HG02588 (cell line): ENCODE measurements at regions not wholly inside any gene's neighbourhood (a gene's known extent, or its start where the extent isn't known, plus 50 kb on each side); places are given as distances from the start of the nearest gene placed in this dataset.

Source experiments
- ATAC-seq: cut with Tn5 transposase; IDR thresholded peaks from one replicate; pipeline ENCODE4 v1.9.1; 2021; ENCODE audit warnings: mild to moderate bottlenecking, moderate library complexity; ENCODE audit not compliant: unreplicated experiment

- no peak for ATAC-seq
Observed at GRCh38 chr1:106459418-106459817, 597.1 kb upstream of the PRMT6 start.

DNA sequence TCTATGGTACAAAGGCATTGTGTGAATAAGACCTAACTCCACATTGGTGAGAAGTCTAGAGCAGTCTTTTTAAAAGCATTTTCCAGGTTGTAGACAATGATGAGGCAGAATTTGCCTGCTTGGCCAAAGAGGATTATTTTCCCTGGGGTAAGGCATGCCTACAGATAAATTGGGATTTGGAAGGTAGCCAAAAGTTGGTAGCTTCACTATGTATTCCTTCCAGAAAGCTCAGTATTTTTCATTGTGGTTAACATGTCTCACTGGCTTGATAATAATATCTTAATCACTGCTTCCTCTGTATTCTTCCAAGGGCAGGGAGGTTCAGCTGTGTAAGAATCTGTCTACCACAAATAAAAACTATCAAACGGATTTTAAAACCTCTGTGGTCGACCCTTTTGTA is 590.8 kb upstream of the PRMT6 start:
- ATAC-seq, result no peak

DNA sequence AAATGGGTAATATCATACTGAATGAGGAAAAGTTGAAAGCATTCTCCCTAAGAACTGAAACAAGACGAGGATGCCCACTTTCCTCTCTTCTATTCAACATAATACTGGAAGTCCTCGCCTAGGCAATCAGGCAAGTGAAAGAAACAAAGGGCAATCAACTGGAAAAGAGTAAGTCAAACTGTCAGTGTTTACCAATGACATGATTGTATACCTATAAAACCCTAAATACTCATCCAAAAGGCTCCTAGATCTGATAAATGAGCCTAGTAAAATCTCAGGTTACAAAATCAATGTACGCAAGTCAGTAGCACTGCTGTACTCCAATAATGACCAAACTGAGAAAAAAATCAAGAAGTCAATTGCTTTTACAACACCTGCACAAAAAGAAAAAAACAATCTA is 575.8 kb upstream of the PRMT6 start:
- no peak for ATAC-seq

GRCh38 chr1:106492880-106493279 is 563.6 kb upstream of the PRMT6 start:
- ATAC-seq, result no peak

DNA sequence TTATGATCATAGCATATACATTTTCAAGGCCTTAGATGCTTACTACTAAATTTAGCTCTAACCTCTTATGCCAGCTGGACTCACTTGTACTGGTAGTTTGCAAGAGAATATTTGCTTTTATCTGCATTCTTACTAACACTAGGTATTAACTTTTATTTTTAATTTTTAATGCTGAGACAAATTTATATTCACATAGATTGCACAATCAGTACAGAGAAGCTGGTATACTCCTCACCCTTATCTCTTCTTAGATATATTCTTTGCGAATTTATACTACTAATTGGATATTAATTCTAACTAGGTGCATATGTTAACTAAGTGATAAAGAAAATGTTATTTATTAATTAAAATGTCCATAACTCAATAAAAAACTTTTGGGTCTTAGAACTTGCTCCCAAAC is 561.8 kb upstream of the PRMT6 start:
- ATAC-seq, result no peak

GRCh38 chr1:106498238-106498637 is 558.2 kb upstream of the PRMT6 start:
- ATAC-seq, result no peak

- no peak for ATAC-seq
Observed at GRCh38 chr1:106502659-106503058, 553.8 kb upstream of the PRMT6 start.

DNA sequence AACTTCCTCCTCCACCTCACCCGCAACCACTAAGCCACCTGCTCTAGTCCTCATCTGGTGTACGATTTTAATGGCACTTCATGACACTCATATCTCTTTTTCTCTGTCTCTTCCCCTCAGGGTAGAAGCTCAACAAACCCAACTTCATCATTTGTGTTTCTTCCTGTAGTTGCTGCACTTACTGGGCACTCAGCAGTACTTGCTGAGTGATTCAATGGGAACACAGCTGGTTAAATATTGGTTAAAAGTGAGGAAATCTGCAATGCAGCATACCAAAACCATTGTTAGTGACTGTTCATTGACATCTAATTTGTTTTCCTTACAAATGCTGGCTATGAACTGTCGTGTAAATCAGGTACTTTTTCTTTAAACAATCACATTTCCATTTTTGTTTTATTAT is 541.1 kb upstream of the PRMT6 start:
- no peak for ATAC-seq

GRCh38 chr1:106517224-106517623 is 539.2 kb upstream of the PRMT6 start:
- no peak for ATAC-seq

GRCh38 chr1:106523497-106523896 is 533.0 kb upstream of the PRMT6 start:
- ATAC-seq, result no peak

- no peak for ATAC-seq
Observed at GRCh38 chr1:106524631-106525030, 531.8 kb upstream of the PRMT6 start.

DNA sequence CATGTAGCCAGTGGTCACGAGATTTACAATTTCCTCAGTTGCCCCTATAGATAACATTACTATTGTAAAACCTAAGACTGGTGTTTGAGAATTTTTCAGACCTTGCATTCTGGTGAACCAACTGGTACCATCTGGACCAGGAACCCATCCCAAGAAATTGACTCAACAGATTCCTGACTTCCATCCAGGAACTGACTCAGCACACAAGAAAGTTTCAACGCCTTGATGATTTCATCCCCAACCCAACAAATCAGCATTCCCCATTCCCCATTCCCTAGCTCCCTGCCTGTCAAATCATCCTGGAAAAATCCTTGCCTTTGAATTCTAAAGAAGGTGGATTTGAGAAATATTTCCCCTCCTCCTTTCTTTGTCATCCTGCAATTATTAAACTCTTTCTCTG is 529.8 kb upstream of the PRMT6 start:
- no peak for ATAC-seq

DNA sequence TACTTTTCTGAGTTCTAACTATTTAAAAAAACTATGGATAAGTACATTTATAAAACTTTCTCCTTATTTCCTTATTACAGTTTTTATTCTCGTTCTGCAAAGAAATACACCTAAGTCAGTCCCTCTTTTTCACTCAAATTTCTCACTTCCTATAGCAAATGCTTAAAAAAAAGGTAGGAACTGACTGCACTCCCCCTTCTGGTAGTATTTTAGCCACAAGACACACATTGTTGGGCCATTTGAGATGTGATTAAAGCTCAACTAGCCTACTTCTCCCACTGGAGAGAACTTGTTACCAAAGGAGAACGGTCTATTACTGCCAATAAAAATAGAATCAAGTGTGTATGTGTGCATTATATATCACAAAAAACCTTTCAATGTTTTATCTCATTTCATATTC is 521.9 kb upstream of the PRMT6 start:
- ATAC-seq, result no peak

DNA sequence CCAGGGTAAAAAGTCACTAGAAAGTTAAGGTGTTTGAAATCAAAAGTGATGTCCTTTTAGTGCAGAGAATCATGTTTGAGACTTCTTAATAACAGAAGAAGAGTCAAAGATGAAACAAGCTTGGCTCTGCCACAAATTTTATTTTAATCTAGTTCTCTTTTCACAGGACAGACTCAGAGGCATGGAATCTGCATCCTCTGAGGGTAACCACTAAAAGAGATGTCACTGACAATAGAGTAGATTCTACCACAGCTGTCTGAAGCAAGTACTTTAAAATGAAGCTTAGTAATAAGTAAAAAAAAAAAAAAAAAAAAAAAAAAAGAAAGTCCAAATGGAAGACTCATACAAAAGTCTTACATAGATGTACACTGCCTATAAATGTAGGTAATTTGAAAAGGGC is 519.7 kb upstream of the PRMT6 start:
- ATAC-seq, result no peak

GRCh38 chr1:106548726-106549125 is 507.7 kb upstream of the PRMT6 start:
- ATAC-seq, result no peak

- no peak for ATAC-seq
Observed at GRCh38 chr1:106554294-106554693, 502.2 kb upstream of the PRMT6 start.

- no peak for ATAC-seq
Observed at GRCh38 chr1:106555571-106555970, 500.9 kb upstream of the PRMT6 start.

DNA sequence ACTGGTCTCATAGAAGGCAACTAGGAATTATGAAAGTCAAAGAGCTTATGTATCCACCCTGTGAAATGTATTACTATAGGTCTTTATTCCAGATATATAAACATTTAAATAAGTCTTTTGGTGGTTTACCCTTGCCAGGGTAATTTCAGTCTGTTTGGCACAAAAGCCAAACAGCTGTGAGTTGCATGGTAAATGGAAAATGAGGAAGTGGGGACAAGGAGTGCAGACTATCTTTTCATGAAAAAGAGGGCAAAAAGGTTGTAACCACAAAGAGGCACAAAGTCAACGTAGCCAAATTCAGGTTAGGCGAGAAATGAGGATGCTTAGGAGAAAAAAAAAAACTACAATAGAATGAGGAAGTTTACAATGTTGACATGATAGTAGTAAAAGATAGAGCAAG is 492.3 kb upstream of the PRMT6 start:
- no peak for ATAC-seq

DNA sequence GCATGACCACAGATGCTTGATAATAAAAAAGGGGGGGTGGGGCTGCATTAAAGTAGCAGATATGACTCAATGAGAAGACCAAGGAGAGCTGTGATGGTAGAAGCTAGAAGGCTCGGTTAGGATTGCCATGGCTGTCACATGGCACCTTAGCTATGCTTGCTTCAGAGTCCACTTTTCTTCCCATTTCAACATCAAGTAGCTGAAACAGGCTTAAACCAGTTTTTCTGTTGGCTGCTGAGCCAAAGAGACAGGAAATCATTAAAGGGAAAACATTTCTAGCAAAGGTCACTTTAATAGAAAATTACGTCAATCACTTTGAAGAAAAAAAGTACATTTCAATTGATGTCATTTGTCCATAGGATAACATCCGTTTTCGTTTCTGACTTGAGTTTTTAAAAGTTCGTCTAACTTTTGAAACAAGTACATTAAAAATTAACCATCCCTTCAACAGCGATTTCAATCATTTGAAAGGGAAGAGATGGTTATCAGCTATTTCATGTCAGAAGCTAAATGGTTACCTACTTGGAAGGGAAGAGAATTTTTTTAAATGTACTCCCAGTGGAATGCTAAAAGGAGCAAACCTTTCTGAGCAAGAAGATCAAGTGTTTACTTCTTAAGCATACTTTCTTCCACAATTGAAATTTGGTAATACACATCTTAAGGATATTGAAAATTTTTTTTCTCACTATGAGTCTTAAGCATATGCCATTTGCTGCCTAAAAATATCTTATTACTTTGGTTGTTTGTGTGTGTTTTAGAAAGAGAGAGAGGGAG is 488.1 kb upstream of the PRMT6 start:
- no peak for ATAC-seq

DNA sequence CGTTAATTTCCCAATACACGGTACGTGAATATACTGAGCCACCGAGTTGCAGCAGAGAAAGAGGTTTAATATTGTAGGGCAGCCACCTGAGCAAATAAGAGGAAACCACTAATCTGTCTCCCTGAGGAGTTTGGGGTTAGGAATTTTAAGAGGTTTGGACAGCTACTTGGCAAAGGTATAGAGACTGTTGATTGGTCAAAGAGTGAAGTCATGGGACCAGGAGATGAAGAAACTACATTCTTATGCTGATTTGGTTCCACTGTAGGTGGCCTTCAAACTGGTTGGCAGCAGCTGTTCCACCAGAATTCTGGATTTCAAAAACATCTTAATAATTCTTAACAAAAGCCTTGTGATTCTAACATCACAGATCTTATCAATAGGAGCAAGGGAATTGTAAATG is 485.4 kb upstream of the PRMT6 start:
- no peak for ATAC-seq

DNA sequence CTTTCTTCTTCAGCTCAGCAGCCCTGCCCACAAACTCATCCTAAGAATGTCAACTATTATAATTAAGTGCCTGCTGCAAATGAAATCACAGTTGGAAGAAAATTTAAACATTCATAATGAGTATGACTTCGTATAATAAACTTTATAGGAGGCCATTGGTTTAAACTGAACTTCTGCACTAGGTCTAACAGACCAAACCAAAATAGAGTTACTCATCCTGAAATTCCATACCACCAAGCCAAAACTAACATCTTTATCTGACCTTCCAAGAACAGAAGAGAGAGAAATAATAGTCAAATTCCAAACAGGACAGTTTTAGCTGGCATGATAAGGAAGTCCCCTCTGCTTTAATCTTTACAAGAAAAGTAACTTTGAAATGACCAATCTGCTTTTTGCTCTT is 472.4 kb upstream of the PRMT6 start:
- ATAC-seq, result no peak

DNA sequence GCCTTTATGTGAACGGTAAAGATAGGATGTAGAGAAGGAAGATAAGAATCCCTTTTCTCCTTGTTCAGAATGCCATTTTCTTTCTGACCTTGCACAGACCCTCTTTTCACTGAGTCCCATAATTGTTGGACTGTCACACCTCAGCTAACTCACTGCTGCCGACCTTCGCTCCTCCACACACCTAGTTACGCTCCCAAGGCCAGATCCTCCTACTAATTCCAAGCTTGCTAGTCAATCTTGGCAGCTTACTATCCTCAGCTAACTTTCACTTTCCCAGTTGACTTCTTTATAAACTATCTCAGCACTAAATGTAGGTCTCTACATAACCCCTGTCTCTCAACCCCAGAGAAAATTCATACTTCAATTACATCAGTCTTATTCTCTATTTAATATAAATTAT is 471.8 kb upstream of the PRMT6 start:
- ATAC-seq, result no peak

GRCh38 chr1:106600626-106601025 is 455.8 kb upstream of the PRMT6 start:
- no peak for ATAC-seq
